Neural crest cell (in vitro differentiated cells): ENCODE measurements at regions not wholly inside any gene's neighbourhood (a gene's known extent, or its start where the extent isn't known, plus 50 kb on each side); places are given as distances from the start of the nearest gene placed in this dataset.

Source experiments
- DNase-seq: peaks from one replicate; pipeline ENCODE4 v3.0.0; 2021; ENCODE audit warnings: low read depth, mixed read lengths, low spot score
- H3K27ac Mint-ChIP-seq: one replicate; pipeline ENCODE4 v1.8.0; 2021; ENCODE audit warnings: mild to moderate bottlenecking, mixed read lengths; ENCODE audit not compliant: unreplicated experiment
- H3K27me3 Mint-ChIP-seq: 2 replicates; pipeline ENCODE4 v1.8.0; 2021; ENCODE audit warnings: low read depth, mild to moderate bottlenecking, mixed read lengths
- H3K36me3 Mint-ChIP-seq: 2 replicates; pipeline ENCODE4 v1.8.0; 2021; ENCODE audit warnings: low read depth, mild to moderate bottlenecking, mixed read lengths
- H3K4me1 Mint-ChIP-seq: 2 replicates; pipeline ENCODE4 v1.8.0; 2021; ENCODE audit warnings: mixed read lengths
- H3K4me3 Mint-ChIP-seq: one replicate; pipeline ENCODE4 v1.8.0; 2021; ENCODE audit warnings: mild to moderate bottlenecking, mixed read lengths
- H3K9me3 Mint-ChIP-seq: 2 replicates; pipeline ENCODE4 v1.8.0; 2021; ENCODE audit warnings: mixed read lengths
- CTCF ChIP-seq: fragments of 200-600 bp; sonication (generic); conservative IDR thresholded peaks from 2 replicates; pipeline ENCODE4 v1.5.0; 2021; ENCODE audit warnings: antibody characterized with exemption, mild to moderate bottlenecking

- no peak overlapping the region for H3K4me3 Mint-ChIP-seq
- no peak overlapping the region for H3K27ac Mint-ChIP-seq
- no peaks in the 10 kb centered on the region for H3K4me1 Mint-ChIP-seq
- no peaks in the 10 kb centered on the region for H3K9me3 Mint-ChIP-seq
- no peaks in the 10 kb centered on the region for H3K36me3 Mint-ChIP-seq
- no peak for TF ChIP-seq CTCF
- H3K27me3 Mint-ChIP-seq, result no peaks in the 10 kb centered on the region
- DNase-seq, result no peak
These were observed 111.1 kb upstream of the PALS2 start for GRCh38 chr7:24462117-24462516.

GRCh38 chr7:24462984-24463383 lies 110.3 kb upstream of the PALS2 start:
- no peaks in the 10 kb centered on the region for H3K9me3 Mint-ChIP-seq
- no peak for TF ChIP-seq CTCF
- no peaks in the 10 kb centered on the region for H3K36me3 Mint-ChIP-seq
- no peak overlapping the region for H3K27ac Mint-ChIP-seq
- H3K4me3 Mint-ChIP-seq, result no peak overlapping the region
- H3K4me1 Mint-ChIP-seq, result no peaks in the 10 kb centered on the region
- DNase-seq, result no peak
- no peaks in the 10 kb centered on the region for H3K27me3 Mint-ChIP-seq

GRCh38 chr7:24463474-24463873 lies 109.8 kb upstream of the PALS2 start:
- no peak overlapping the region for H3K27ac Mint-ChIP-seq
- DNase-seq, result no peak
- TF ChIP-seq CTCF, result no peak
- no peaks in the 10 kb centered on the region for H3K27me3 Mint-ChIP-seq
- H3K9me3 Mint-ChIP-seq, result no peaks in the 10 kb centered on the region
- H3K36me3 Mint-ChIP-seq, result no peaks in the 10 kb centered on the region
- no peaks in the 10 kb centered on the region for H3K4me1 Mint-ChIP-seq
- H3K4me3 Mint-ChIP-seq, result no peak overlapping the region

GRCh38 chr7:24464861-24465260 lies 108.4 kb upstream of the PALS2 start:
- H3K36me3 Mint-ChIP-seq, result no peaks in the 10 kb centered on the region
- no peak for DNase-seq
- TF ChIP-seq CTCF, result no peak
- no peak overlapping the region for H3K27ac Mint-ChIP-seq
- H3K9me3 Mint-ChIP-seq, result no peaks in the 10 kb centered on the region
- H3K27me3 Mint-ChIP-seq, result no peaks in the 10 kb centered on the region
- H3K4me1 Mint-ChIP-seq, result no peaks in the 10 kb centered on the region
- no peak overlapping the region for H3K4me3 Mint-ChIP-seq

- Mint-ChIP-seq H3K4me3 (no peak overlapping the region), H3K9me3 (no peaks in the 10 kb centered on the region), H3K4me1 (no peaks in the 10 kb centered on the region), H3K36me3 (no peaks in the 10 kb centered on the region), H3K27ac (no peak overlapping the region), H3K27me3 (no peaks in the 10 kb centered on the region)
- no peak for DNase-seq
- no peak for TF ChIP-seq CTCF
These were observed 107.0 kb upstream of the PALS2 start for GRCh38 chr7:24466168-24466768.
